DND-41 (cell line): ENCODE measurements at regions not wholly inside any gene's neighbourhood (a gene's known extent, or its start where the extent isn't known, plus 50 kb on each side); places are given as distances from the start of the nearest gene placed in this dataset.

Experiments used
- ATAC-seq: fragments of 200-7000 bp; cut with Tn5 transposase; 3 replicates; pipeline ENCODE4 v1.9.1; 2021; ENCODE audit warnings: low read depth; ENCODE audit not compliant: insufficient read depth
- DNase-seq: peaks from one replicate; pipeline ENCODE4 v3.0.0-alpha.2; 2020
- H2AFZ ChIP-seq: 2 replicates; pipeline ENCODE4 v1.6.0; 2012; ENCODE audit warnings: low read depth, low read length
- H3K27ac ChIP-seq: 2 replicates; pipeline ENCODE4 v1.5.1; 2012; ENCODE audit warnings: low read length, inconsistent platforms
- H3K27me3 ChIP-seq: fragments of 200-600 bp; sonication (generic); 2 replicates; pipeline ENCODE4 v1.6.0; 2012; ENCODE audit warnings: low read length, mild to moderate bottlenecking, inconsistent platforms; ENCODE audit not compliant: insufficient read depth, poor library complexity
- H3K36me3 ChIP-seq: 2 replicates; pipeline ENCODE4 v1.5.1; 2012; ENCODE audit warnings: low read length, inconsistent platforms; ENCODE audit not compliant: insufficient read depth
- H3K4me1 ChIP-seq: 2 replicates; pipeline ENCODE4 v1.5.1; 2012; ENCODE audit warnings: mild to moderate bottlenecking, low read length; ENCODE audit not compliant: insufficient read depth
- H3K4me2 ChIP-seq: 2 replicates; pipeline ENCODE4 v1.6.0; 2012; ENCODE audit warnings: mild to moderate bottlenecking, moderate library complexity, low read length, inconsistent platforms; ENCODE audit not compliant: insufficient read depth
- H3K4me3 ChIP-seq, 2 experiments: fragments of 200-600 bp in 1 of 2; shearing (Covaris generic) in 1 of 2; 2 replicates each; pipeline ENCODE4 v1.5.1; 2012 to 2016; ENCODE audit warnings: inconsistent platforms in 2 of 2, low read length in 2 of 2, mild to moderate bottlenecking in 2 of 2, low read depth in 1 of 2, moderate library complexity in 1 of 2
- H3K79me2 ChIP-seq: 2 replicates; pipeline ENCODE4 v1.6.0; 2012; ENCODE audit warnings: low read length, inconsistent platforms; ENCODE audit not compliant: insufficient read depth
- H3K9ac ChIP-seq: 2 replicates; pipeline ENCODE4 v1.6.0; 2012; ENCODE audit warnings: low read depth, mild to moderate bottlenecking, inconsistent platforms, low read length, moderate library complexity
- H3K9me3 ChIP-seq: 2 replicates; pipeline ENCODE4 v1.5.1; 2012; ENCODE audit warnings: low read length, moderate library complexity, mild to moderate bottlenecking, inconsistent platforms; ENCODE audit not compliant: insufficient read depth, severe bottlenecking
- H4K20me1 ChIP-seq: 2 replicates; pipeline ENCODE4 v1.6.0; 2012; ENCODE audit warnings: low read length; ENCODE audit not compliant: insufficient read depth
- EZH2 ChIP-seq: IDR thresholded peaks from 3 replicates; pipeline ENCODE4 v1.6.1; 2012; ENCODE audit warnings: borderline replicate concordance, low read depth, mild to moderate bottlenecking, moderate library complexity, low read length, inconsistent platforms; ENCODE audit not compliant: severe bottlenecking
- TF ChIP-seq, protein P1 (sequence below): IDR thresholded peaks from 2 replicates; pipeline ENCODE4 v1.5.1; 2012; ENCODE audit warnings: borderline replicate concordance, low read length, moderate library complexity, mild to moderate bottlenecking; ENCODE audit not compliant: poor library complexity, severe bottlenecking; ENCODE audit errors: extremely low read depth

DNA sequence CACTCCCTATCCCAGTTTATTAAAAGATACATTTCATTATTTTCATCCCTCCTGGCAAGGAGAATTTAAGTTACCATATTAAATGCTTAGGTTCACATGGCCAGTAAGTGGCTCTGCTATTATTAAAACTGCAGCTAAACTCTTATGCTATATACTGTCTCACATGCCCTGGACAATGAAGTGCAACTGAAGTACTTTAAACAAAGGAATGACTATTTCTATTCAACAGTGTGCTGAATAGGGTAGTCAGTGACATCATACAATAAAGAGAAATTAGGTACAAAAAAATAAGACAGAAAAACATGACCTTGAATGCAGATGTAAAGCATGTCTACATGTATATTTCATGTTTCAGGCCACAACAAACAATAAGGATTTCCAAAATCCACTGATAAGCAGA lies 282.6 kb upstream of the SMC2 start:
- Histone ChIP-seq H2AFZ (no peak overlapping the region), H3K79me2 (no peaks in the 10 kb centered on the region), H3K4me2 (no peak overlapping the region), H3K9ac (no peak overlapping the region), H3K36me3 (no peaks in the 10 kb centered on the region), H3K27ac (no peak overlapping the region), H3K4me1 (no peaks in the 10 kb centered on the region), H3K27me3 (no peaks in the 10 kb centered on the region), H4K20me1 (no peaks in the 10 kb centered on the region), H3K9me3 (no peaks in the 10 kb centered on the region), H3K4me3 (no peak overlapping the region)
- TF ChIP-seq, protein P1, sequence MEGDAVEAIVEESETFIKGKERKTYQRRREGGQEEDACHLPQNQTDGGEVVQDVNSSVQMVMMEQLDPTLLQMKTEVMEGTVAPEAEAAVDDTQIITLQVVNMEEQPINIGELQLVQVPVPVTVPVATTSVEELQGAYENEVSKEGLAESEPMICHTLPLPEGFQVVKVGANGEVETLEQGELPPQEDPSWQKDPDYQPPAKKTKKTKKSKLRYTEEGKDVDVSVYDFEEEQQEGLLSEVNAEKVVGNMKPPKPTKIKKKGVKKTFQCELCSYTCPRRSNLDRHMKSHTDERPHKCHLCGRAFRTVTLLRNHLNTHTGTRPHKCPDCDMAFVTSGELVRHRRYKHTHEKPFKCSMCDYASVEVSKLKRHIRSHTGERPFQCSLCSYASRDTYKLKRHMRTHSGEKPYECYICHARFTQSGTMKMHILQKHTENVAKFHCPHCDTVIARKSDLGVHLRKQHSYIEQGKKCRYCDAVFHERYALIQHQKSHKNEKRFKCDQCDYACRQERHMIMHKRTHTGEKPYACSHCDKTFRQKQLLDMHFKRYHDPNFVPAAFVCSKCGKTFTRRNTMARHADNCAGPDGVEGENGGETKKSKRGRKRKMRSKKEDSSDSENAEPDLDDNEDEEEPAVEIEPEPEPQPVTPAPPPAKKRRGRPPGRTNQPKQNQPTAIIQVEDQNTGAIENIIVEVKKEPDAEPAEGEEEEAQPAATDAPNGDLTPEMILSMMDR, result no peak
- no peak for TF ChIP-seq EZH2
- no peak for ATAC-seq
- no peak for DNase-seq

DNA sequence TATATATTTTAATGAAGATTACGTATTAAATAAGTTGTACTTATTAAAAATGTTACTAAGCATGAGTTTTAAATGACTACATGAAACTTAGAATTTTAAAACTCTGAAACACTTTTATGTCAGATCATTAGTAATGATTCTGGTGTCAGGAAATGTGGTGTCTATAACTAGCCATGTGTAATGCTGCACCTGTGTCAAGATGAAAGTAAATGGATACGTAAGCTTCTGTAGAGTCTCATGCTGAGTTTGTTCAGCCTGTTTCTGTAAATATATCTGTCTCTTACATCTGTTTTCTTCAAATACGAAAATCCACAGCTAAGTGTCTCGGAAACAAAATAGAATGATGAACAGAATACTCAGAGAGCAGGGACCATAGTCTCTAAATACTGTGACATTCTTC lies 278.0 kb upstream of the SMC2 start:
- Histone ChIP-seq H3K79me2 (no peaks in the 10 kb centered on the region), H3K4me2 (no peak overlapping the region), H3K27me3 (no peaks in the 10 kb centered on the region), H3K4me1 (no peaks in the 10 kb centered on the region), H4K20me1 (no peaks in the 10 kb centered on the region), H2AFZ (no peak overlapping the region), H3K9me3 (no peaks in the 10 kb centered on the region), H3K27ac (no peak overlapping the region), H3K4me3 (no peak overlapping the region), H3K36me3 (no peaks in the 10 kb centered on the region), H3K9ac (no peak overlapping the region)
- ATAC-seq (no peak), DNase-seq (no peak)
- TF ChIP-seq EZH2, result no peak
- TF ChIP-seq, protein P1, result no peak

DNA sequence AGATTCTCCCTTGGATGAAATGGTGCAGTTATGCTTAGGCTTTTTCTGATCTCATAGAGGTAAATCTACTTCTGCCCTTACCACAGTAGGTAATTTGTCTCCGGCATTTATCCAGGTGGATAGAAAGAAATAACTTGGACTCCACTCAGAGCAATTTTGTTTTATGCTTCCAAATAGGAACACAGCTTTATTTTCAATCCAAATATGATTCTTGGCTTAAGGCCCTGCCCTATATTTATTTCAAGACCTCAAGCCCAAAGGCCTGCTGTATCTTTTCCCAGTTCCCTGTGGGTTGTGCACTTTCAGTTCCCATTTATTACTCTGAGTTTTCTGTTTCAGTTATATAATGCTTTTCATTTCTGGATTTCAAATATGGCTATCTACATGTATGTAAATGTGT lies 274.2 kb upstream of the SMC2 start:
- H2AFZ ChIP-seq, result no peak overlapping the region
- no peaks in the 10 kb centered on the region for H3K79me2 ChIP-seq
- no peak overlapping the region for H3K4me2 ChIP-seq
- no peak for ATAC-seq
- H3K9ac ChIP-seq, result no peak overlapping the region
- no peaks in the 10 kb centered on the region for H3K36me3 ChIP-seq
- no peaks in the 10 kb centered on the region for H4K20me1 ChIP-seq
- H3K4me1 ChIP-seq, result no peaks in the 10 kb centered on the region
- TF ChIP-seq, protein P1, result no peak
- TF ChIP-seq EZH2, result no peak
- no peak for DNase-seq
- H3K9me3 ChIP-seq, result no peaks in the 10 kb centered on the region
- no peaks in the 10 kb centered on the region for H3K27me3 ChIP-seq
- H3K4me3 ChIP-seq, result no peak overlapping the region
- no peak overlapping the region for H3K27ac ChIP-seq

DNA sequence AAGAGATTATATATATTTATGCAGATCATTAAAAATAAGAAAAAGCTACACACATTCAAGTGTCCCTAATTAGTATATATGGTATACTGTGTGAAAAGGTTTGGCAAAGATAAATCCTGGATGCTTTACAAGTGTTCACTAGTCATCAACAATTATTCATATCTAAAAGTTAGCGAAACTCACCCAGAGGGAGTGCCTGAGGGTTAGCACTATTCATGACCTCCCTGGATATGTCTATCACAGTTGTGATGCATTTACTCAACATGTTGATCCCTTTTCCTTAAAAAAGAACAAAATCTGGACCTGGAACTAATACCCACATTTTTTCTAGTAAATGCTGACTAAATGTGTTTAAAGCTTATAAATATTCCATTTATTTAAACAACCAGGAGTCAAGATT lies 273.0 kb upstream of the SMC2 start:
- ATAC-seq (no peak), DNase-seq (no peak)
- Histone ChIP-seq H3K79me2 (no peaks in the 10 kb centered on the region), H3K4me2 (no peak overlapping the region), H3K4me1 (no peaks in the 10 kb centered on the region), H3K27ac (no peak overlapping the region), H3K27me3 (no peaks in the 10 kb centered on the region), H3K36me3 (no peaks in the 10 kb centered on the region), H2AFZ (no peak overlapping the region), H3K4me3 (no peak overlapping the region), H3K9ac (no peak overlapping the region), H3K9me3 (no peaks in the 10 kb centered on the region), H4K20me1 (no peaks in the 10 kb centered on the region)
- TF ChIP-seq EZH2, result no peak
- TF ChIP-seq, protein P1, result no peak
